HepG2 (cell line): ENCODE measurements at regions not wholly inside any gene's neighbourhood (a gene's known extent, or its start where the extent isn't known, plus 50 kb on each side); places are given as distances from the start of the nearest gene placed in this dataset.

Experiments used
- EZH2 ChIP-seq: conservative IDR thresholded peaks from 2 replicates; pipeline ENCODE4 v1.6.1; 2012; ENCODE audit warnings: mild to moderate bottlenecking, low read depth, low read length, moderate library complexity
- HNRNPH1 ChIP-seq: fragments of 200-400 bp; formaldehyde crosslinking; optimal IDR thresholded peaks from 2 replicates; pipeline ENCODE3; 2017; ENCODE audit warnings: mild to moderate bottlenecking, low read depth, low read length
- POLR2A ChIP-seq, 2 experiments: IDR thresholded peaks; 2 replicates each; pipeline ENCODE4 v1.6.1; 2011; ENCODE audit warnings: low read depth in 2 of 2, low read length in 2 of 2, mild to moderate bottlenecking in 1 of 2, moderate library complexity in 1 of 2; ENCODE audit not compliant: insufficient read depth in 1 of 2
- RCOR2 ChIP-seq: IDR thresholded peaks from 2 replicates; pipeline ENCODE4 v1.6.1; 2016; ENCODE audit warnings: missing biosample characterization, missing genetic modification reagents
- ZBTB49 ChIP-seq: sonication (generic); formaldehyde crosslinking; IDR thresholded peaks from 2 replicates; pipeline ENCODE4 v1.4.0; 2020; ENCODE audit warnings: missing genetic modification reagents, borderline replicate concordance
- ZNF232 ChIP-seq: sonication (generic); formaldehyde crosslinking; IDR thresholded peaks from 2 replicates; pipeline ENCODE4 v1.4.0; 2020; ENCODE audit warnings: missing genetic modification reagents, borderline replicate concordance
- TF ChIP-seq, protein P1 (sequence below), 2 experiments: sonication (generic) in 1 of 2; formaldehyde crosslinking in 1 of 2; IDR thresholded peaks; 2 replicates each; pipeline versions ENCODE4 v1.5.1 to v1.6.1; 2011 to 2020; ENCODE audit warnings: borderline replicate concordance in 1 of 2, low read depth in 1 of 2, low read length in 1 of 2, mild to moderate bottlenecking in 1 of 2, missing genetic modification reagents in 1 of 2, moderate library complexity in 1 of 2

- TF ChIP-seq ZBTB49 (CRISPR knock-in tag) (no peak), HNRNPH1 (no peak), EZH2 (no peak), RCOR2 (CRISPR knock-in tag) (0 out of 2 replicates have a peak, but pooled peaks have one; percentile 20), POLR2A (IDR thresholded peaks at IDR 0.05; ENCODE audit: insufficient read depth in 1 of 2, low read depth in 2 of 2, low read length in 2 of 2) (no peak), ZNF232 (CRISPR knock-in tag) (no peak)
- TF ChIP-seq, protein P1, sequence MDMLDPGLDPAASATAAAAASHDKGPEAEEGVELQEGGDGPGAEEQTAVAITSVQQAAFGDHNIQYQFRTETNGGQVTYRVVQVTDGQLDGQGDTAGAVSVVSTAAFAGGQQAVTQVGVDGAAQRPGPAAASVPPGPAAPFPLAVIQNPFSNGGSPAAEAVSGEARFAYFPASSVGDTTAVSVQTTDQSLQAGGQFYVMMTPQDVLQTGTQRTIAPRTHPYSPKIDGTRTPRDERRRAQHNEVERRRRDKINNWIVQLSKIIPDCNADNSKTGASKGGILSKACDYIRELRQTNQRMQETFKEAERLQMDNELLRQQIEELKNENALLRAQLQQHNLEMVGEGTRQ (IDR thresholded peaks at IDR 0.05; ENCODE audit: low read depth, low read length): no peak
- TF ChIP-seq, protein P1 (CRISPR knock-in tag; IDR thresholded peaks at IDR 0.05; ENCODE audit: borderline replicate concordance): no peak
These were observed 312.0 kb upstream of the ZMIZ1 start for GRCh38 chr10:78756604-78757343.
